GM10266 (cell line): ENCODE measurements at regions not wholly inside any gene's neighbourhood (a gene's known extent, or its start where the extent isn't known, plus 50 kb on each side); places are given as distances from the start of the nearest gene placed in this dataset.

Source experiments
- DNase-seq: peaks from one replicate; pipeline ENCODE4 v3.0.0; 2012; ENCODE audit errors: extremely low spot score
- CTCF ChIP-seq: IDR thresholded peaks from 2 replicates; pipeline ENCODE4 v1.5.1; 2012; ENCODE audit warnings: mild to moderate bottlenecking, low read depth; ENCODE audit not compliant: control insufficient read depth, insufficient read depth; ENCODE audit errors: missing control alignments

GRCh38 chr12:90080616-90081015, 372.0 kb upstream of the ATP2B1 start:
- no peak for TF ChIP-seq CTCF
- no peak for DNase-seq

- DNase-seq, result no peak
- no peak for TF ChIP-seq CTCF
Measured at GRCh38 chr12:90079529-90080210, 371.0 kb upstream of the ATP2B1 start.

GRCh38 chr12:90078344-90078743, 369.7 kb upstream of the ATP2B1 start:
- no peak for DNase-seq
- TF ChIP-seq CTCF, result no peak

- no peak for TF ChIP-seq CTCF
- DNase-seq, result no peak
Measured at GRCh38 chr12:90077756-90078155, 369.1 kb upstream of the ATP2B1 start.

- no peak for TF ChIP-seq CTCF
- no peak for DNase-seq
Measured at GRCh38 chr12:90076851-90077319, 368.2 kb upstream of the ATP2B1 start.

GRCh38 chr12:90075685-90076084, 367.0 kb upstream of the ATP2B1 start:
- no peak for TF ChIP-seq CTCF

GRCh38 chr12:90074086-90074485, 365.4 kb upstream of the ATP2B1 start:
- no peak for TF ChIP-seq CTCF
- no peak for DNase-seq

More at GRCh38 chr12:90075685-90076084, 367.0 kb upstream of the ATP2B1 start:
- no peak for DNase-seq
